Neural progenitor cell (in vitro differentiated cells): ENCODE measurements at regions not wholly inside any gene's neighbourhood (a gene's known extent, or its start where the extent isn't known, plus 50 kb on each side); places are given as distances from the start of the nearest gene placed in this dataset.

ENCODE experiments used
- DNase-seq: peaks from one replicate; pipeline ENCODE4 v3.0.0-alpha.2; 2016; ENCODE audit warnings: low spot score
- H2AFZ ChIP-seq: fragments of 200-600 bp; sonication (generic); replicated peaks from 2 replicates; pipeline ENCODE4 v1.6.1; 2016; ENCODE audit warnings: antibody characterized with exemption
- H3F3A ChIP-seq: fragments of 200-600 bp; sonication (generic); 2 replicates; pipeline ENCODE4 v1.6.1; 2016; ENCODE audit warnings: antibody characterized with exemption, low read depth
- H3K27ac ChIP-seq: fragments of 200-600 bp; sonication (generic); 2 replicates; pipeline ENCODE4 v1.5.1; 2016; ENCODE audit warnings: mild to moderate bottlenecking
- H3K27me3 ChIP-seq: fragments of 200-600 bp; sonication (generic); 2 replicates; pipeline ENCODE4 v1.6.1; 2016; ENCODE audit warnings: mild to moderate bottlenecking, moderate library complexity
- H3K36me3 ChIP-seq: fragments of 200-600 bp; sonication (generic); 2 replicates; pipeline ENCODE4 v1.5.1; 2016
- H3K4me1 ChIP-seq: fragments of 200-600 bp; sonication (generic); 2 replicates; pipeline ENCODE4 v1.6.1; 2016; ENCODE audit warnings: mixed run types
- H3K4me2 ChIP-seq: fragments of 200-600 bp; sonication (generic); 2 replicates; pipeline ENCODE4 v1.6.1; 2016
- H3K4me3 ChIP-seq: fragments of 200-600 bp; sonication (generic); 2 replicates; pipeline ENCODE4 v1.5.1; 2016
- H3K79me2 ChIP-seq: fragments of 200-600 bp; sonication (generic); 2 replicates; pipeline ENCODE4 v1.6.1; 2016; ENCODE audit warnings: low read depth
- H3K9ac ChIP-seq: fragments of 200-600 bp; sonication (generic); 2 replicates; pipeline ENCODE4 v1.6.1; 2016
- H3K9me3 ChIP-seq: fragments of 200-600 bp; sonication (generic); 2 replicates; pipeline ENCODE4 v1.5.1; 2016; ENCODE audit warnings: low read depth
- H4K20me1 ChIP-seq: fragments of 200-600 bp; sonication (generic); 2 replicates; pipeline ENCODE4 v1.6.1; 2016; ENCODE audit warnings: low read depth
- H3K27ac Mint-ChIP-seq: 3 replicates; pipeline ENCODE4 v1.8.0; 2021; ENCODE audit warnings: mixed read lengths
- H3K27me3 Mint-ChIP-seq: 2 replicates; pipeline ENCODE4 v1.8.0; 2022; ENCODE audit warnings: low read depth, mild to moderate bottlenecking, inconsistent platforms, moderate library complexity, mixed read lengths; ENCODE audit not compliant: insufficient read depth
- H3K36me3 Mint-ChIP-seq: 3 replicates; pipeline ENCODE4 v1.8.0; 2021; ENCODE audit warnings: mixed read lengths
- H3K4me1 Mint-ChIP-seq: 3 replicates; pipeline ENCODE4 v1.8.0; 2021; ENCODE audit warnings: mixed read lengths
- H3K4me3 Mint-ChIP-seq: 3 replicates; pipeline ENCODE4 v1.8.0; 2021; ENCODE audit warnings: mild to moderate bottlenecking, moderate library complexity, mixed read lengths
- H3K9me3 Mint-ChIP-seq: 3 replicates; pipeline ENCODE4 v1.8.0; 2020; ENCODE audit warnings: mixed read lengths
- CTCF ChIP-seq: fragments of 200-600 bp; sonication (generic); IDR thresholded peaks from 2 replicates; pipeline ENCODE4 v1.5.1; 2017; ENCODE audit warnings: antibody characterized with exemption, mild to moderate bottlenecking
- EZH2 ChIP-seq: fragments of 200-600 bp; sonication (generic); IDR thresholded peaks from 2 replicates; pipeline ENCODE4 v1.6.1; 2017; ENCODE audit warnings: antibody characterized with exemption, mild to moderate bottlenecking, moderate library complexity
- EZH2phosphoT487 ChIP-seq: fragments of 200-600 bp; sonication (generic); IDR thresholded peaks from 2 replicates; pipeline ENCODE4 v1.6.1; 2017; ENCODE audit warnings: antibody characterized with exemption

- no peaks in the 10 kb centered on the region for H3K9me3 ChIP-seq
- H4K20me1 ChIP-seq = no peaks in the 10 kb centered on the region
- Mint-ChIP-seq H3K27me3 (peaks cover 2% of the 10 kb centered on the region), H3K4me3 (no peak overlapping the region), H3K36me3 (peaks cover 3% of the 10 kb centered on the region), H3K9me3 (peaks cover 23% of the 10 kb centered on the region), H3K27ac (no peak overlapping the region), H3K4me1 (peaks cover 9% of the 10 kb centered on the region)
- H3K27ac ChIP-seq = peak overlapping the region; percentile 1
- H3K27me3 ChIP-seq = no peaks in the 10 kb centered on the region
- H3K9ac ChIP-seq = no peak overlapping the region
- TF ChIP-seq CTCF (no peak), EZH2 (no peak), EZH2phosphoT487 (no peak)
- peak overlapping the region; percentile 23 for H3K4me2 ChIP-seq
- no peak overlapping the region for H2AFZ ChIP-seq
- no peaks in the 10 kb centered on the region for H3K79me2 ChIP-seq
- no peaks in the 10 kb centered on the region for H3K36me3 ChIP-seq
- H3K4me1 ChIP-seq = peaks cover 38% of the 10 kb centered on the region
- no peak for DNase-seq
- peaks cover 16% of the 10 kb centered on the region for H3F3A ChIP-seq
- H3K4me3 ChIP-seq = no peak overlapping the region
Observed at GRCh38 chr1:181249186-181249585, 160.7 kb downstream of the IER5 start.

GRCh38 chr1:181250038-181250437, 161.5 kb downstream of the IER5 start:
- no peak overlapping the region for H3K4me3 Mint-ChIP-seq
- no peak for TF ChIP-seq EZH2phosphoT487
- no peak for TF ChIP-seq CTCF
- TF ChIP-seq EZH2 = no peak

GRCh38 chr1:181251001-181251712, 162.7 kb downstream of the IER5 start:
- Histone ChIP-seq H3K4me1 (peaks cover 38% of the 10 kb centered on the region), H3F3A (peaks cover 16% of the 10 kb centered on the region), H3K4me2 (peak overlapping the region; percentile 38), H3K4me3 (no peak overlapping the region), H3K27me3 (no peaks in the 10 kb centered on the region), H3K27ac (no peak overlapping the region), H2AFZ (no peak overlapping the region), H3K9ac (no peak overlapping the region), H4K20me1 (no peaks in the 10 kb centered on the region), H3K36me3 (no peaks in the 10 kb centered on the region), H3K9me3 (no peaks in the 10 kb centered on the region), H3K79me2 (no peaks in the 10 kb centered on the region)
- Mint-ChIP-seq H3K9me3 (peaks cover 28% of the 10 kb centered on the region), H3K27me3 (peaks cover 2% of the 10 kb centered on the region), H3K36me3 (peaks cover 3% of the 10 kb centered on the region), H3K4me3 (no peak overlapping the region), H3K27ac (no peak overlapping the region), H3K4me1 (peaks cover 9% of the 10 kb centered on the region)
- TF ChIP-seq EZH2phosphoT487 (no peak), CTCF (no peak), EZH2 (no peak)
- DNase-seq = no peak

More at GRCh38 chr1:181250038-181250437, 161.5 kb downstream of the IER5 start:
- Histone ChIP-seq H3K4me3 (no peak overlapping the region), H4K20me1 (no peaks in the 10 kb centered on the region), H3K4me1 (peaks cover 38% of the 10 kb centered on the region), H3K79me2 (no peaks in the 10 kb centered on the region), H3K4me2 (peak overlapping the region; percentile 23), H3K27ac (no peak overlapping the region), H3K9ac (no peak overlapping the region), H3F3A (peaks cover 16% of the 10 kb centered on the region), H2AFZ (no peak overlapping the region), H3K9me3 (no peaks in the 10 kb centered on the region), H3K36me3 (no peaks in the 10 kb centered on the region), H3K27me3 (no peaks in the 10 kb centered on the region)
- H3K4me1 Mint-ChIP-seq = peaks cover 9% of the 10 kb centered on the region
- DNase-seq = no peak
- peaks cover 28% of the 10 kb centered on the region for H3K9me3 Mint-ChIP-seq
- H3K36me3 Mint-ChIP-seq = peaks cover 3% of the 10 kb centered on the region
- H3K27me3 Mint-ChIP-seq = peaks cover 2% of the 10 kb centered on the region
- H3K27ac Mint-ChIP-seq = no peak overlapping the region
